GM19468 (cell line): ENCODE measurements at regions not wholly inside any gene's neighbourhood (a gene's known extent, or its start where the extent isn't known, plus 50 kb on each side); places are given as distances from the start of the nearest gene placed in this dataset.

Source experiments
- ATAC-seq: cut with Tn5 transposase; IDR thresholded peaks from one replicate; pipeline ENCODE4 v1.9.1; 2021; ENCODE audit warnings: mild to moderate bottlenecking, moderate library complexity, moderate number of reproducible peaks; ENCODE audit not compliant: unreplicated experiment; ENCODE audit errors: extremely low read depth

DNA sequence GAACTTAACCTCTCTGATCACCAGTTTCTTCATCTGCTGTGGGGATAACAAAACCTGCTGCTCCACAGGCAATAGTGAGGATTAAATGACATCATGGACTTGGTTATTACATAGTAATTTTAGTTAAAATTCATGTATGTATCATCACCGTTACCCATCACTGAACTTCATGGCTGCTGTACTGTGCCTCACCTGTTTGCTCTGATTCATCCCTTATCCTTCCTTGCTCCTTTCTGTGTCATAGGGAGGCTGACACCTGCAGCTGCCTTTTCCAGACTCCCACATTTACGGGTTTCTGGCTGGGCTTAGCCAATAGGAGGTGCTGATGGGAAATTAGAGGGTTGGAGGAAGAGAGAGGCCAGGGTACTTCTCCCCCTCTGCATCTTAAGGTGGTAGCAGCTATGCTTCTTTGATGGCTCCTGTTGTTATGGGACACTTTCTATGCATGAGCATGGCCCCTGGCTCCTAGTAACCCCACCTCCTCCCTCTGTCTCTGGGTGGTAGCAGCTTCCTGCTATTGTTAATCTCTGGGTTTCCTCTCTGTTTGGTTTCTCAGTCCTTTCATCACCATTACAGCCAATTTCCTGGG is 332.1 kb downstream of the DHX35 start:
- no peak for ATAC-seq

DNA sequence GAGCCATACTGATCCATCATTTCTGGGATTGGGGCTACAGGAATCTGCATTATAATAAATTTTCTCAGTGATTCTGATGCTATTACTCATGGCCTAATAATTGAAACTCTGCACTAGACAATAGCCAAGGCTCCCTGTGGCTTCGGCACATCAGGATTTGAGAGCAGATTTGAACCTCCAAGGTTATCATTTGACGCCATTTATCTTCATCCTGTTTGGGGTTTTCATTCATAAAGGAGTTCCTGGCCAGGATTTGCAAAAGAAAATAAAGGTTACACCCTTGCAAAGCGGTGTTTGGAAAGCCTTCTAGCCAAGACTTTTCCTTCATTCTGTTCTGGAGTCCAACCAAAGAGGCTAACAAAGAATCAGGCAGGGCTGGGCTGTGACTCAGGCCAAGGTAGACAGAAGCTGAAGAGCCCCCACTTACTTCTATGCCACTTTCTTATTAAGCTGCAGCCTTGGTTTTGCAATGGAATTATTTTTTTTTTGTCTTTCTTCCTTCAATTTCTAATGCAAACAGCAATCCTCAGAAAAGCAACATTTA is 330.1 kb downstream of the DHX35 start:
- ATAC-seq = no peak

DNA sequence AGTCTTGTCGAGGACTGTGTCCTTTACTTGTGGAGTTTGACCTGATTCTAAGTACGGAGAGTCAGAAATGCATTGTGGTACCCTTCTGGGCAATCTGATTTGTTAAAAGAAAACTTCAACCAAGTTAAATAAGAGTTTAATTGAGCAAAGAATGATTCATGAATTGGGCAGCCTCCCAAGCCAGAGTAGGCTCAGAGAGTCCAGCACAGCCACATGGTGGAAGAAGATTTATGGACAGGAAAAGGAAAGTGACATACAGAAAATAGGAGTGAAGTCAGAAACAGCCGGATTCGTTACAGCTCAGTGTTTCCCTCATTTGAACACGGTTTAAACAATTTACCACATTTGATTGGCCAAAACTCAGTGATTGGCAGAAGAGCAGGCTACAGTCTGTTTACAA is 329.2 kb downstream of the DHX35 start:
- no peak for ATAC-seq

DNA sequence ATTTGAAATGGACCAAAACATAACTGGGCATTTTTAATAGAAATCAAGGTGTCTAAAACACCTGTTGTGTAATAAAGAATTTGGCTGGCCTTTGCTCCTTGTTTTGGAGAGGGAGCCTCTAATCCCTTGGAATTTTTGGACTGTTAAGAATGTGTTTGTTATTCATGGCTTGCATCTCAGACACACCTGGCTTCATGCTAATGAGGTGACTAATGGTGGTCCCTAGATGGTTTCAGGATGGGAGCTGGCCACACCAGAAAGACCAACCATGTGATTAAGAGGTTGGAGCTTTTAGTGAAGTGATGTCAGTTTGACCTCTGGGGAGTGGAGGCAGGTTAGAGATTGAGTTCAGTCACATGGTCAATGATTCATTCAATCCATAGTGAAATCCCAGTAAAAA is 328.4 kb downstream of the DHX35 start:
- ATAC-seq = no peak

DNA sequence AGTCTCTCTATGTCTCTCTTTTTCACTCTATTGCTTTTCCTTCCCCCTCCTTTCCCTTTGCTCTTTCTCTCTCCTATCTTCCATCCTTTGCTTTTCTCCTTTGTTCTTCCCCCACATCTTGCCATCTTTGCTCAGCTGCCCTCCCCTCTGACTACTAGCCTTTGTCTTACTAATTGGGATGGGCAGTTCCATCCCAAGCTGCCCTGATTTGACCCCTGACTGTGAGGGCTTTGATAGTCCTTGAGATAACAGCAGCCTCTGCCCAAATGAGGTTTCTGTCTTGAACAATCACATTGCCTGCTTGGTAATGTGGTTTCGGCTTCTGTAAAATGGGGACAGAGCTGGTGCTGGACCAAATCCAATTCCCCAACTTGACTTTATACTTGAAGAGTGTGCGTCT is 327.7 kb downstream of the DHX35 start:
- ATAC-seq = no peak

DNA sequence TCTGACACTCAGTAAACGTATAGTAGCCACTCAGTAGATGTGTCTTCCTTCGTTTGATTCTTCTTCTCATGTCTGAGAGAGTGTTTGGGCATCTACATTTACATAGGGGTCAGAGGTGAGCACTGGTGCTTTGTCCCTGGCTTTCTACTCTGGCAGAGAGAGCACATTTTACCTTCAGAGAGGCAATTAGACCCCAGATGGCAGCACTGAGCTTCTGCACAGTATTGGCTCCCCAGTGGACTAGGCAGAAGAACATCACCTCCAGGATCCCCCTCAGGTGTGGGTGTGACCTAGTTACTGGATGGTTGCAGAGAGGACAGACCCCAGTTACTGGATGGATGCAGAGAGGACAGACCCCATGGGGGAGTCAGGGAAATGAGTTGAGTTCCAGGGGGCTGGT is 327.2 kb downstream of the DHX35 start:
- no peak for ATAC-seq

DNA sequence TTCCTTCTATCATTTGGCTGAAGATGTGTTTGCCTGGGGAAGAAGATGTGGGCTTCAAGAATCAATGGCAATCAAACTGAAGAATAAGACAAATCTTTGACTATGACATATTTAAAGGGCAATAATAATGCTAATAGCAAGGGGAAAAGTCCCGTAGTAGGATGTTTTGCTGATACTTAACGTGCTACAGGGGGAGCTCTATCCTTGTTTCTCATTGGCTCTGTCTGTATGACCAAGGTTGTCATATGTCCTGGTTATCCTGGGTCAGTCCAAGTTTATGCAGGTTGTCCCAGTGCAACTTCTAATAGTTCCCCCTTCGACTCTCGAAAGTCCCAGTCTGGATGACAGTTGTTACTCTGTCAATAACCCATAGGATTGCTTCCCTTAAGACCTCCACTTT is 321.3 kb downstream of the DHX35 start:
- no peak for ATAC-seq

DNA sequence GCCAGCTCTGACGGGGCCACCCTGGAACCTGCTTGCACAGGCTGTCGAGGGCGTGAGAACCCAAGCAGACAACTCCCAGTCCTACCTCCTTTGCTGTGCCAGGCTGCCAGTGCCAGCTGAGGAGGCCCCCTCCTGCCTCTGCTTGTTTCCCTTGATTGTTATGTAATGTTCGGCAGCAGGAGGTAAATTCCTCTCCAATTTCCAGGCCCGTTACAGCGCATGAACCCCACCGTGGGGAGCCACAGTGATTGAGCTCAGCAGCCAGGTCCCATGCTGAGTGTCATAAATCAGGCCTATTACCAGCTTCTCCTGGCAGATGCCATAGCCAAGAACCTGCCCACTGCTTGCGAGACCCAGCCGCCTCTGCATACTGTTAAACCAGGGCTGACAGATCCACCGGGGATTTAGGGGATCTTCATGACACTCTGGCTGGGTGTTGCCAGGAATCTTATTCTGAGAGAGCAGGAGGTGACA is 320.5 kb downstream of the DHX35 start:
- no peak for ATAC-seq

DNA sequence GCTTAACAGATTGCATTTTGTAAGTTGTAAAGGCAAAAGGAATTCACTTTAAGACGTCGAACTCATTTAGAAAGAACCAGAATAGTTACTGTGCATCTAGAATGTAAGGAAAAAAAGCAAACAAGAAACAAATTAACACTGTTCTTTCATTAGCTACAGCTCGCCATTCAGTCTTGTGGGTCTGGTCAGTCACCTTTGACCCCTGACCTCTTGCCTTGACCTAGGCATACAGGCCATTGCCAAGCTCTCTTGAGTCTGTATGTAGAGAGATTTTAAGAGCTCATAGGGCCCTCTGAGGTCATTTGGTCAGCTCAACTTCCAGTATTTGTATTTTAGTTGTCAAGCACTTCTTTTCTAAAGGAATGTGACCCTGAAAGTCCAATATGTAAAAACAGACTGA is 318.7 kb downstream of the DHX35 start:
- ATAC-seq = no peak

DNA sequence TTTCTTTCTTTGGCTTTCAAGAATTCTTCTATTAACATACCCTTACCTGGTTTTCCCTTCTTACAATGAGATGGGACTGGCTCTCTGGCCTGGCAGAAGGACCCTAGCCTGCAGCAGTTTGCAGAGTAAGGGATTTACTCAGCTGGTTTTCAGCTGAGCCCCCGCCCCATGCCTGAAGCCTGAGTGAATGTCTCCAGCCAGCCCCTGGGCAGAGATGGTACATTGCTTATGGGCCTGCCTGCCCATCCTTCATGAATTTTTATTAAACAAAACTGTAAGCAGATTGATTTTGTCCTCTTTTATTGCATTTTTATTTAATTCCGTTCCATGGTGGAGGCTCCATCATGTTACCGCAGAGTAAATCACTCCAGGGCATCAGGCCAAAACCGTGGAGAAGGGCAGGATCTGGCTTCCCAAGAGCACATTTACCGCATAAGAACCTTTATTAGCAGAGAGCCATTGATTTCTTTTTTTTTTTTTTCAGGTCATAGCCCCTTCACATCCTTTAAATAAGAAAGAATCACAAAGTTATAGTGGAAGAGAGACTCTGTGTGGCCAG is 316.2 kb downstream of the DHX35 start:
- no peak for ATAC-seq

DNA sequence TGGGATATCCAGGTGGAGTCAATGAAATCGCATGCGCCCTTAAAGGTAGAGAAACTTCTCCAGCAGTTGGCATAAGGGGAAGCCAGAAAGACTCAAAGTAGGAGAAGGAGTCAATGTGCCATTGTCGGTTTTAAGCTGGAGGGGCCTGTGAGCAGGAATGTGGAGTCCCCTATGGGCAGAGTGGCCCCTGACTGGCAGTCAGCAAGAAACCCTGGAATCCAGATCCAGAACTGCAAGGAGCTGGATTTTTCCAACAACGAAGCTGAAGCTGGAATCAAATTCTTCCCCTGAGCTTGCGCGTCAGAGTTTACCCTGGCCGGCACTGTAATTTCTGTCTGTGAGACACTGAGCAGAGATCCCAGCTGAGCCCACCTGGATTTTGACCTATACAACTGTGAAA is 315.0 kb downstream of the DHX35 start:
- no peak for ATAC-seq

DNA sequence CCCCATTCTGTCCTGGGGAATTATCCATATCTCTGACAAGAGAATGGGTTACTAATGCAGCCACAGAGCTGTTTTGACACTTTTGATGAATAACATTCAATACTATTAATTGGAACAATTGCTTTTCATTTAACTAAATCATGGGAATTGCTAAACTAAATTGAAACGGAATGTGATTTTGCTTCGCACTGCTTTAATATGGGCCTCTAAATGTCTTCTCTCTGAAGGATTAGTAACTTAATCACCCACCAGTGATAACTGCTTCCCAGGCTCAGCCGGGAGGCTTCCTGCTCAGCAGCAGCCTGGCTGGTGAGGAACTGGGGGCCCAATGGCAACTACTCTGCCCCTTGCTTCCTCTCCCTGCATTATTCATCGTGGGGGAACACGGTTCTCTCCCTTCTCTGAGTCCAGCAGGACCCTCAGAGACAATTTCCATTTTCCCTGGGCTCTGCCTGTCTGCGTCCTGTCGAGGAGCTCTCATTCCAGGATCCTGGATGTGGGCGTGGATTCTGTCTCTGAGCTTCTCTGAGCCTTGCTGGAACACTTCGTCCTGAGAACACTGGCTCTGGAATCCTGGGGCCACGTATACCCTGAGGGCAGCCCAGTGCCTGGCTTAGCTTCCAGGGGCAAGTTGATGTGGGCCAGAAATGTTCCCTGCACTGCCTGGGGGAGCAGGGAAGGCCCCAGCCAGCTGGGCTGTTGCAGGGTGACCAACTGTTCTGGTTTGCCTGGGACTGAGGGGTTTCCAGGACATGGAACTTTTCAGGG is 308.9 kb downstream of the DHX35 start:
- ATAC-seq = no peak

DNA sequence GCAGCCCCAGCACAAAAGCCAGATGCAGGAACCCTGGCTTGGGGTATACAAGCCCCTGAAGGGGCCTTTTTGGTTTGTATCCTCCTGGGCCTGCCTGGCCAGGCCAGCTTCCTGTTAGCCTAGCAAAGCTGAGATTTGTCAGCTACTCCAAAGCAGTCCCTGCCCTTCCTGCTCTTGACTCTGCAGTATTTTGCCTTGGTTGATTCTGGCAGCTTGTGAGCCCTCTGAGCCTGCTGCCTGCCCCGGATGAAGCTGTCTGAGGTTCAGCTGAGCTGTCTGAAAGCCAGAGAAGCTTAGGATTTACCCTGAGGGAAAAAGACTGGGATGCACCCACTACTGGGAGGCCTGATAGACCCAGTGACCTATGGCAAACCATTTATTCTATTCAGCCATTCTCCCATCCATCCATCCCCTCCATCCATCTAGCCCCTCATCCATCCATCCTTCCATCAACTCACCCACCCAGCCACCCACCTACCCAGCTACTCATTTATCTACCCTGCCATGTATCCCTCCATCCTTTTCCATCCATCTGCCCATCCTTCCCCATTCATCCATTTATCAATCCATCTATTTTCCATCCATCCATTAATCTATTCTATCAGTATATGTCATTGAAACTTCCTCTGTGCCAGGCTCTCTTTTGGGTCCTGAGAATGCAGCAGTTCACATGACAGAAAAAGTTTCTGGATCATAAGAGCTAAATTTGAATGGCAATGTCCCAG is 307.5 kb downstream of the DHX35 start:
- no peak for ATAC-seq

DNA sequence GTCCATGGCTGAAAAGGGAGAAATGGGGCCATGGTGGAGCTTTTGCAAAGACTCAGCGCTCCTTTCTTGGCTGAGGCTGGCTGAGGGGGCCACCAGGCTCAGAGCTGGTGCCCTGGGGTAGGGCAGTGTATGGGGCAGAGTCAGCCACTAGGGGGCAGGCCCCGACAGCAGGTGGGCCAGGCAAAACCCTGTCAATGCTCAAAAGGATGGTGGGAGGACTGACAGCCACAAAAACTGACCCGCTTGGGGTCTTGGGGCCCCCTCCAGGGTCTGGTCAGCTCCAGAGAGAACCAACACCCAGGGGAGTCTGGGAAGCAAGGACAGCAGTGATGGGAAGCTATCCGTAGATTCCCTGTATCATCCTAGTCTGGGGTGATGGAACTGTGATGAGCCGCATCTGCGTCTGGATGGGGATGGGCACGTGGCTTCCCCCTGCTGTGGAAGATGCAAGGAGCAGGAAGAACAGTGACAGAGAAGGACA is 306.9 kb downstream of the DHX35 start:
- no peak for ATAC-seq

DNA sequence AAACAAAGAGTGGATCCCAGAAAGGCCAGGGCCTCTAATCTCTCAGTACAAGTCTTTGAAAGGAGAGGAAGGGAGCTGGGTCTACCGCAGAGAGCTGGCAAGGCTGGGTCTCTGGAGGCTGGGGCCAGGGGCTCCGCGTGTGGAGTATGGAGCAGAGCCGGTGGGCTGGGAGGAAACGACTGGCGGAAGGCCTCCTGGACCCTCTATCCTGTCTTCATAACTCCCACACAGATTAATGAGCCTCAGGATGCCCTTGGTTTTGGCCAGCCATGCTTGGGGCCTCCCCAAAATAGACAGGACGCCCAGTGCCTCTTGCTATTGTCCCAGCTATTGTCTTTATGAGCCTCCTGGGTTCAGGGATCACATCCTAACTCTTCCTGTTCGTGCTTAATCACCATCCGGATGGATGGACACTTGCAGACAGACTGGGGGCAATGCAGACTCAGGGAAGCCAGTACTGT is 306.4 kb downstream of the DHX35 start:
- ATAC-seq = no peak

DNA sequence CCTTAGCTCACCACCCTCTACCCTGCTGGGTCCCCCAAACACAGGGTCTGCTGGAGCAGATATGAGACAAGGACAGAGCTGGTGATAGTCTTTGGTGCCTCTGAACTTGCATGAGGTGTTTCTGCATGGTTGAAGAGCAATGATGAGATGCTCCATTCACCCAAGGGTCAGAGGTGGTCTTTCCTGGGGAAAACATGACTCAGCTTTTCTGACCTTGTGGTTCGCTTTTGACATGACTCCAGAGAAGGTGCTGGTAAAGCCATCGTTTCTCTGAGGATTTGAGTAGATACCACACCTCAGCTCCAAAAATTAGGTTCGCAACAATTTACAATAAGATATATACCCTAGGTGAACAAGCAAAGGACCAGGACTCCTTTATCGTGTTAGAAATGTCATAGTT is 304.8 kb downstream of the DHX35 start:
- ATAC-seq = no peak

DNA sequence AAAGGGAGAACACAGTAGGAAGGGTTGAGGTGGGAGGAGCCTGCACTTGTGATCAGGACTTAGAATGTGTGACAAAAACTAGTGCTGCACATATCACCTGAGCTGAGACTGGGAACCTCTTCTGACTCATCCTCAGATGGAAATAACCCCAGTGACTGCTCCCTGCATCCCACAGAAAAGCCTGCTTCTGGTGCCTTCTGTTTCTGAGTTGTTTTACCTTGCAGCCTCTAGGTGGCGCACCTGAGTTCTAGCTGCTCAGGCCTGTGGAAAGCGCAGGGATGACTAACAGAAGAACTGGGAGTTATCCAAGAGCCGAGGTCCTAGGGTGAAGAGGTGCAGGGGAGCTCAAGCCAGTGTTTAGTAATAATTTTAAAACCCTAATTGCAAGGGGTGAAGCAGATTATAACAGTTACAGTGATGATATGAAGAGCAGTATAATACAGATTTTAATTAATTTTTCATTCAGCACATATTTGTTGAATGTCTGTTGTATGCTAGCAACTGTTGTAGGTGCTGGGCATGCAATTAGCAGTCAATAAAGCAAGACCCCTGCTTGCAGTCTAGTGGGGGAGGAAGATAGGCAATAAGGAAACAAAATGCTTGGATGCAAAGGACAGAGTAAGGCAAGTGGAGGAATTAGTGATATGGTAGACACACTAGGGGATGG is 302.5 kb downstream of the DHX35 start:
- no peak for ATAC-seq

DNA sequence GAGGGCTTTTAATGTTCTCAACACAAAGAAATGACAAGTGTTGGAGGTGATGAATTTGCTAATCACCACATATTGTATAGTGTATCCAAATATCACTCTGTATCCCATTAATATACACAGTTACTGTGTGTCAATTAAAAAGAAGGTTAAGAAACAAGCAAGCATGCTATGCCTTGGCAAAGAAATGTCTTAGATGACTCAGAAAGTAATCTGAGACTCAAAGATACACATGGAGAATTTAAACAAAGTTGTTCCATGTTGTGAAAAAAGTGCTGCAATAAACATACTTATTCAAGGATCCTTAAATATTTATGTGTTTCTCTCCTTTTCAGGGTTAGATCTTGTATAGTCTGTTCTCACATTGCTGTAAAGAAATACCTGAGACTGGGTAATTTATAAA is 300.9 kb downstream of the DHX35 start:
- no peak for ATAC-seq

DNA sequence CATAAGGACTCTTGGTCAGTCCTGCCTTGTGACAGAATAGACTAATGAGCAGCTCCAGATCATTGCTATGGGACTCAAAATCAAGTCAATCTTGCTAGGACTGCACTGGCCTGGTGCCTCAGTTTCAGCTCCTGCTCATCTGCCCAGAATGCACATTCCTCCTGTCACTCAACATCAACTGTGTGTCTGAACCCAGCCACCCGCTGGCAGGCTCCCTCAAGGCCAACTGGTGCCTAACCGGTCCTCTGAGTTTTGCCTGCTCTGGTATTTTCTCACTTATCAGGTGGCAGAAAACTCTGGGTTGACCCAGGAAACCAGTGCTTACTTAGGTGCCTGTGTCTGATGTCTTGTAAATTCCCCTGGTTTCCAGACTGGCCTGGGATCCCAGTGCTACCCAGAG is 297.7 kb downstream of the DHX35 start:
- no peak for ATAC-seq
